ENCODE measurements at regions not wholly inside any gene's neighbourhood (a gene's known extent, or its start where the extent isn't known, plus 50 kb on each side); places are given as distances from the start of the nearest gene placed in this dataset.

DNA sequence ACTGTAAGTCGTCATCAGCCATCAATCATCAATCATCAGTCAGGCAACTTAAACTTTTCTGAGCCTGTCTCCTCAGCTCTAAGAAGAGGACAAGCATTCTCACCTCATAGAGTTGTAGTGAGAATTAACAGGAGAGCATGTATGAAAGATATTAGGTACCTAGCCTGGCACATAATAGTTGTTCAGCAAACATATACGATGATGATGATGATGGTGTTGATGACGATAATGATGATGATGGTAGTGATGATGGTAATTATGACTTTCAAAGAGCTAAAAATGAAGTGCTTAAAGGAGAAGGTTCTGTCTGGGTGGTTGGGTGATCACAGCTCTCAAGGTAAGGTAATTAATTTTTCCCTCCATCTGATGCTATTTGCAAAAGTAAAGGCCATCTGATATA, 55.1 kb upstream of the ADRB1 start:
- TF ChIP-seq POLR2AphosphoS5 (IDR thresholded peaks at IDR 0.05) (no peak), CTCF (IDR thresholded peaks at IDR 0.05; ENCODE audit: poor library complexity, severe bottlenecking) (no peak)

Data from neural cell (in vitro differentiated cells).